C4-2B (cell line): ENCODE measurements at regions not wholly inside any gene's neighbourhood (a gene's known extent, or its start where the extent isn't known, plus 50 kb on each side); places are given as distances from the start of the nearest gene placed in this dataset.
"Not testable (repeated sequence)": the region's sequence is repeated elsewhere in the genome, so short reads cannot be mapped to it uniquely, and the experiment has no call there.

ENCODE experiments used
- ZFX ChIP-seq: fragments of 450-650 bp; IDR thresholded peaks from 2 replicates; pipeline ENCODE4 v1.6.1; 2017
- TF ChIP-seq, protein P1 (sequence below): fragments of 450-650 bp; conservative IDR thresholded peaks from 2 replicates; pipeline ENCODE4 v1.5.1; 2017; ENCODE audit warnings: mild to moderate bottlenecking

DNA sequence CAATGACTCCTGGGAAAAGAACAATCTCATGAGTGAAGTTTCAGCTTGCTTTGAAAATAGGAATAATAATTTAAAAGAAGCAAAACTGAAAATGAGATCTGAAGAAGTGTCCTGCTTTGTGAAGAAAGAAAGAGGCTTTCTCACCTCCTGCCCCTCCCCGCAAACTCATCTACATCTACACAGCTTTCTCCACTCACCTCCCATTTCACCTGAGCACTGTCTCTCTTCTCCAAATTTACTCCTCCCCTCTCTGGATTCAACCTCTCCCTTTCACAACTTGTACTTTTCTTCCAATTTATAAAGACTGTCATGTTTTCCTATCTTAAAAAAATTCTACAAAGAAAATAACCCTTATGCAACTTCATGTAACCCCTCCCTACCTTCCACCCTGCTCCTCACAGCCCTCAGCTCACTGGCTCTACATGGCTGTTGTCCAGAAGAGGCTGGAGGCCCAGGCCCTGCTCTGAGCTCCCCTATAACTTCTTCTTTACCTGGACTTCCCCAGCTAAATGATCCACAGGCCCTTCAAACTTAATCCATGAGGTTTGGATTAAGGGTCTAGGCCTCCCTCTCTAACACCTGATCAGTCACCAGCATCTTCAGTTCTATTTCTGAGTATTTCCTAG lies 188.3 kb upstream of the VIPR2 start:
- TF ChIP-seq, protein P1, sequence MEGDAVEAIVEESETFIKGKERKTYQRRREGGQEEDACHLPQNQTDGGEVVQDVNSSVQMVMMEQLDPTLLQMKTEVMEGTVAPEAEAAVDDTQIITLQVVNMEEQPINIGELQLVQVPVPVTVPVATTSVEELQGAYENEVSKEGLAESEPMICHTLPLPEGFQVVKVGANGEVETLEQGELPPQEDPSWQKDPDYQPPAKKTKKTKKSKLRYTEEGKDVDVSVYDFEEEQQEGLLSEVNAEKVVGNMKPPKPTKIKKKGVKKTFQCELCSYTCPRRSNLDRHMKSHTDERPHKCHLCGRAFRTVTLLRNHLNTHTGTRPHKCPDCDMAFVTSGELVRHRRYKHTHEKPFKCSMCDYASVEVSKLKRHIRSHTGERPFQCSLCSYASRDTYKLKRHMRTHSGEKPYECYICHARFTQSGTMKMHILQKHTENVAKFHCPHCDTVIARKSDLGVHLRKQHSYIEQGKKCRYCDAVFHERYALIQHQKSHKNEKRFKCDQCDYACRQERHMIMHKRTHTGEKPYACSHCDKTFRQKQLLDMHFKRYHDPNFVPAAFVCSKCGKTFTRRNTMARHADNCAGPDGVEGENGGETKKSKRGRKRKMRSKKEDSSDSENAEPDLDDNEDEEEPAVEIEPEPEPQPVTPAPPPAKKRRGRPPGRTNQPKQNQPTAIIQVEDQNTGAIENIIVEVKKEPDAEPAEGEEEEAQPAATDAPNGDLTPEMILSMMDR = not testable (repeated sequence)
- not testable (repeated sequence) for TF ChIP-seq ZFX
